ENCODE measurements at regions not wholly inside any gene's neighbourhood (a gene's known extent, or its start where the extent isn't known, plus 50 kb on each side); places are given as distances from the start of the nearest gene placed in this dataset.
"Not testable (repeated sequence)": the region's sequence is repeated elsewhere in the genome, so short reads cannot be mapped to it uniquely, and the experiment has no call there.

DNA sequence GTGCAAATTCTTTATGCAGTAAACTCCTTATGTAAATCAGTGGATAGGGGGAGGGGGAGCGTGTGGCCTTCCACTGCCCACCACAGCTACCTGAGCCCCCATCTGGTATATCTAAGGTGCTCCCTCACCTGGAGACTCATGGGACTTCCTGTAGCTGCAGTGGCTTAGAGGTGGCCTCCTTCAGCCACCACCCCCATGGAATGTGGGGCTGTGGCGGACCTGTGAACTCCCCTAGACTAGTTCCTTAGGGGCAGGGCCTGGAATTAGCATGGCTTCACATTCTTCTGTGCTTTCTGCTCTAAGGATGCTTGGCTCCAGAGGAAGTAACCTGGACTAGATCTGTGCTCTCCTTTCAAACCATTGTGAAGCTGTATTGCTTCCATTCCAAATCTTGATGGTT lies 550.5 kb upstream of the COBL start:
- no peak overlapping the region for H3K4me3 ChIP-seq
- intact Hi-C loops (cut with DNase I): no loop called here
- TF ChIP-seq POLR2A (IDR thresholded peaks at IDR 0.05) (no peak), EP300 (IDR thresholded peaks at IDR 0.05) (no peak), POLR2AphosphoS5 (IDR thresholded peaks at IDR 0.05) (no peak)
- TF ChIP-seq, protein P1, sequence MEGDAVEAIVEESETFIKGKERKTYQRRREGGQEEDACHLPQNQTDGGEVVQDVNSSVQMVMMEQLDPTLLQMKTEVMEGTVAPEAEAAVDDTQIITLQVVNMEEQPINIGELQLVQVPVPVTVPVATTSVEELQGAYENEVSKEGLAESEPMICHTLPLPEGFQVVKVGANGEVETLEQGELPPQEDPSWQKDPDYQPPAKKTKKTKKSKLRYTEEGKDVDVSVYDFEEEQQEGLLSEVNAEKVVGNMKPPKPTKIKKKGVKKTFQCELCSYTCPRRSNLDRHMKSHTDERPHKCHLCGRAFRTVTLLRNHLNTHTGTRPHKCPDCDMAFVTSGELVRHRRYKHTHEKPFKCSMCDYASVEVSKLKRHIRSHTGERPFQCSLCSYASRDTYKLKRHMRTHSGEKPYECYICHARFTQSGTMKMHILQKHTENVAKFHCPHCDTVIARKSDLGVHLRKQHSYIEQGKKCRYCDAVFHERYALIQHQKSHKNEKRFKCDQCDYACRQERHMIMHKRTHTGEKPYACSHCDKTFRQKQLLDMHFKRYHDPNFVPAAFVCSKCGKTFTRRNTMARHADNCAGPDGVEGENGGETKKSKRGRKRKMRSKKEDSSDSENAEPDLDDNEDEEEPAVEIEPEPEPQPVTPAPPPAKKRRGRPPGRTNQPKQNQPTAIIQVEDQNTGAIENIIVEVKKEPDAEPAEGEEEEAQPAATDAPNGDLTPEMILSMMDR (IDR thresholded peaks at IDR 0.05): no peak
- H3K4me1 ChIP-seq: no peaks in the 10 kb centered on the region
- no peak overlapping the region for H3K27ac ChIP-seq
- no peak for DNase-seq
- H3K36me3 ChIP-seq: no peaks in the 10 kb centered on the region
- peaks cover 0 to 3% (median 0%) of the 10 kb centered on the region in 4 donors for H3K9me3 ChIP-seq
- 90 to 92% methylated on average over 2 of the region's 2 CpGs for WGBS, 2 donors
- no peaks in the 10 kb centered on the region for H3K27me3 ChIP-seq

DNA sequence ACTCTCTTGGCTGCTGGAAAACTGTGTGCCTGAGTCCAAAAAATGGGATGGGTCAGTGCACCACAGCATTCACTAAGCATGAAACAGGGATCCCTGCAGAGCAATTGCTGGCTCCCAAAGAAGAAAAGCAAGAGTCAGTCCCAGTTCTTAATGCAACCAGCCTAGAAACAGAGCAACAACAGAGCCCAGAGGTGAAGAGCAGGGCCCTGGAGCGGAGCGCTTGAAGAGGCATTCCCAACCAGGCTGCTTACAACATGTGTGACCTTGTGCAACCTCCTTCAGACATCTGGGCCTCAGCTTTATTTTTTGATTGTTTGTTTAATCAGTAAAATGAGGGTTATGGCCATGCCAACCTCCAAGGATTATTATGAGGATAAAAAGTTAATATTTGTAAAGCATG lies 543.7 kb upstream of the COBL start:
- Histone ChIP-seq H3K27ac (no peak overlapping the region), H3K27me3 (no peaks in the 10 kb centered on the region), H3K4me1 (no peaks in the 10 kb centered on the region), H3K36me3 (no peaks in the 10 kb centered on the region), H3K9me3 (peaks cover 0 to 5% (median 0%) of the 10 kb centered on the region in 4 donors), H3K4me3 (no peak overlapping the region)
- intact Hi-C loops (cut with DNase I): no loop called here
- DNase-seq: no peak
- 90 to 91% methylated on average over 2 of the region's 2 CpGs for WGBS, 2 donors
- TF ChIP-seq EP300 (IDR thresholded peaks at IDR 0.05) (no peak), POLR2AphosphoS5 (IDR thresholded peaks at IDR 0.05) (no peak), POLR2A (IDR thresholded peaks at IDR 0.05) (no peak)
- TF ChIP-seq, protein P1 (IDR thresholded peaks at IDR 0.05): no peak

DNA sequence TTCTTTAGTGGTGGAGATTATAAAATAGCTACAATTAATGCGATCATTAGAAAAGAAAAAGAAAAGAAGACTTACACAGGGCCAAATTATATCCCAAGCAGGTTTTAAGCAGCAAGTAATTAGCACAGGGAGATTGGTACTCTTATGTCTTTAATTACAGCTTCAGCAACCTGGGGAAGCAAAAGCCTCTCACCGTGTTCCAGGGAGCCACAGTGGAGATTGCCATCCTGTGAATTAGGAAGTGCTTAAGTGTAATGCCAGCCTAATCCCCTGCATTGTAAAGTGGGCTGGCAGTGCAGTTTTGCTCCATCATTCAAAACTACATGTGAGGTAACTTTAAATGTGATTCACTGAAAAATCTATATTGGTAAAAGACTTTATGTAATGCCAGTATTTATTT lies 533.5 kb upstream of the COBL start:
- intact Hi-C loops (cut with DNase I): no loop called here
- Histone ChIP-seq H3K36me3 (no peaks in the 10 kb centered on the region), H3K4me1 (no peaks in the 10 kb centered on the region), H3K27ac (no peak overlapping the region), H3K4me3 (no peak overlapping the region), H3K9me3 (peaks cover 0 to 3% (median 2%) of the 10 kb centered on the region in 4 donors), H3K27me3 (no peaks in the 10 kb centered on the region)
- 76 to 77% methylated on average over 2 of the region's 2 CpGs for WGBS, 2 donors
- TF ChIP-seq EP300 (IDR thresholded peaks at IDR 0.05) (no peak), POLR2A (IDR thresholded peaks at IDR 0.05) (no peak), POLR2AphosphoS5 (IDR thresholded peaks at IDR 0.05) (no peak)
- TF ChIP-seq, protein P1 (IDR thresholded peaks at IDR 0.05): no peak
- DNase-seq: no peak

DNA sequence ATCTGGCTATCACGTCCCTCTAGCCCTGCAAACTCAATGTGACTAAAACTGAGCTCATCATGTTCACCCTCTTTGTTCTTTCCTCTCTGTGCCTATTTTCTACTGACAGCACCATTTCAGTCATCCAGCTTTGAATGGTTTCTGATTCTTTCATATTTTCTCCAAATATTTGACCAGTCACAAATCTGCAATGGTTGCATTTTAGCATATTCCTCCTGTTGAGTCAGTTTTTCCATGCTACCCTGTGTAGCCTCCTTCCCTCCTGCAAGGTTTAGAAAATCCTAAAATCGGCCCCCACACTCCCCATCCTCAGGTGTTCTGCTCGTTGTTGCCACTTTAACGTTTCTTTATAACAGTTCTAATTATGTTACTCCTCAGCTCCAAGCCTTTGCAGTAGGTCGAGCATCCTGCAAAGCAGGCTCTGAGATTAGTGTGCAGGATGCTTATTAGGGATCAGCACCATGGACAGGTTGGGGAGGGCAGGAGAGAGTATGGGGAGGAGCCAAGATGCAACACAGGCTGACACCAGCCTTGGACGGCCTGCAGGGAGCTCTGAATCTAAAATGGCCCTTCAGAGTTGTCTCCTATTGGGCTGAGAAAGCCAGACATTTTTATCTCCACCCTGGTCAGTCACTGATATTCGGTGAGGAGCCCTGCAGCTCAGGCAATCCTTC lies 531.0 kb upstream of the COBL start:
- TF ChIP-seq EP300 (IDR thresholded peaks at IDR 0.05) (no peak), POLR2A (IDR thresholded peaks at IDR 0.05) (no peak), POLR2AphosphoS5 (IDR thresholded peaks at IDR 0.05) (no peak)
- no peaks in the 10 kb centered on the region for H3K27me3 ChIP-seq
- 43 to 50% methylated on average over 7 of the region's 7 CpGs for WGBS, 2 donors

DNA sequence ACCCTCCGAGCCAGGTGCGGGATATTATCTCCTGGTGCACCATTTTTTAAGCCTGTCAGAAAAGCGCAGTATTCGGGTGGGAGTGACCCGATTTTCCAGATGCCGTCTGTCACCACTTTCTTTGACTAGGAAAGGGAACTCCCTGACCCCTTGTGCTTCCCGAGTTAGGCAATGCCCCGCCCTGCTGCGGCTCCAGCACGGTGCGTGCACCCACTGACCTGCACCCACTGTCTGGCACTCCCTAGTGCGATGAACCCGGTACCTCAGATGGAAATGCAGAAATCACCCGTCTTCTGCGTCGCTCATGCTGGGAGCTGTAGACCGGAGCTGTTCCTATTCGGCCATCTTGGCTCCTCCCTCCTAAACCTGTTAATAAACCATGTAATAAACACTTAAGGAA lies 522.5 kb upstream of the COBL start:
- H3K27me3 ChIP-seq; H3K27ac ChIP-seq; DNase-seq; H3K4me3 ChIP-seq; H3K9me3 ChIP-seq; intact Hi-C loops (cut with DNase I); H3K36me3 ChIP-seq; H3K4me1 ChIP-seq: not testable (repeated sequence)
- WGBS, 2 donors: 70 to 85% methylated on average over 18 of the region's 18 CpGs

More for the DNA sequence above, 531.0 kb upstream of the COBL start:
- H3K27ac ChIP-seq: no peak overlapping the region
- H3K9me3 ChIP-seq: no peaks in the 10 kb centered on the region
- H3K36me3 ChIP-seq: no peaks in the 10 kb centered on the region
- H3K4me3 ChIP-seq: no peak overlapping the region
- intact Hi-C loops (cut with DNase I): no loop called here
- DNase-seq: no peak
- H3K4me1 ChIP-seq: no peaks in the 10 kb centered on the region

DNA sequence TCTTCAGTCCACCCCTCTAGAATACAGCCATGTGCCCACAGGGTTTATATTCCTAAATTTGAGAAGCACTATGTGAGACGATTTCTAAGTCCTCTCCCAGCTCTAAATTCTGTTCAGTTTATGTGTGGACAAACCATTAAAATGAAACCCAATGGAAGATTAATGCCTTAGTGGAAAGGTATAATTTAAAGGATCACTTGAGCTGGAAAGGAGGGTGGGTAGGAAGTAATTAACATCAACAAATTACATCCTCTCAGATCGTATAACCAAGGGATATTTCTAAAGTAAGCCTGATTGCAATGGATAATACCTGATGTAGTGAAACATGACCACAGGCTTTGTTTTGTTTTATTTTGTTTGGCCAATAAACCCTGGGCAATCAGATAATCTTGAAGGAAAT lies 511.0 kb upstream of the COBL start:
- Histone ChIP-seq H3K4me1 (no peaks in the 10 kb centered on the region), H3K27me3 (no peaks in the 10 kb centered on the region), H3K9me3 (peaks cover 0 to 5% (median 2%) of the 10 kb centered on the region in 4 donors), H3K4me3 (no peak overlapping the region), H3K27ac (no peak overlapping the region), H3K36me3 (no peaks in the 10 kb centered on the region)
- no peak for DNase-seq
- intact Hi-C loops (cut with DNase I): no loop called here
- 31 to 59% methylated on average over 2 of the region's 2 CpGs for WGBS, 2 donors
- TF ChIP-seq EP300 (IDR thresholded peaks at IDR 0.05): no peak
- TF ChIP-seq, protein P1 (IDR thresholded peaks at IDR 0.05): no peak
- no peak for TF ChIP-seq POLR2AphosphoS5 (IDR thresholded peaks at IDR 0.05)
- no peak for TF ChIP-seq POLR2A (IDR thresholded peaks at IDR 0.05)

Data from sigmoid colon (tissue), 6 donors.